NT2/D1 (cell line): ENCODE measurements at regions not wholly inside any gene's neighbourhood (a gene's known extent, or its start where the extent isn't known, plus 50 kb on each side); places are given as distances from the start of the nearest gene placed in this dataset.

Experiments
- SUZ12 ChIP-seq: IDR thresholded peaks from 2 replicates; pipeline ENCODE4 v1.6.1; 2011; ENCODE audit not compliant: insufficient read length, insufficient read depth; ENCODE audit errors: extremely low read depth
- YY1 ChIP-seq: IDR thresholded peaks from 2 replicates; pipeline ENCODE4 v1.6.1; 2011; ENCODE audit not compliant: insufficient read length, insufficient read depth
- ZNF274 ChIP-seq: IDR thresholded peaks from 2 replicates; pipeline ENCODE4 v1.6.1; 2011; ENCODE audit warnings: mild to moderate bottlenecking, low read depth, low read length

DNA sequence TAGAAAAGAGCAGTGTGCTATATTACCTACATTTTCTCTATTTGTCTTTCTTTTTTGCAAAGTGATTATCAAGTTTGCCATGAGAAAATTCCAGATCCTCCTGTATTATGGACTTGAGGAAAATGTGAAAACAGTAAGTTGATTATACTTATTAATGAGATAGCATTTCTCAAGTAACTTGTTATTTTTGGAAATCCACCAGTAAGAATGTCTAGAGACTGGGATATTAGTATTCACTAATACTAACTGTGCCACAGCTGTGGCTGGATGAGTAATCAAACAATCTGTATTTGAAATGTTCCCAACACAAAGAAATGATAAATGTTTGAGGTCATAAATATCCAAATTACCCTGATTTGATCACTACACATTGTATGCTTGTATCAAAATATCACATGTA, 147.0 kb upstream of the CTSO start:
- TF ChIP-seq YY1 (no peak), ZNF274 (no peak), SUZ12 (no peak)
